T-helper 2 cell treated with Interferon-gamma antibody and Interleukin-4, amounts not matched to agents 5 μg/mL and 100 μg/mL, for 36 hours (primary cell): ENCODE measurements at regions not wholly inside any gene's neighbourhood (a gene's known extent, or its start where the extent isn't known, plus 50 kb on each side); places are given as distances from the start of the nearest gene placed in this dataset.
"Not testable (repeated sequence)": the region's sequence is repeated elsewhere in the genome, so short reads cannot be mapped to it uniquely, and the experiment has no call there.

Experiments
- DNase-seq: peaks from one replicate; pipeline ENCODE4 v3.0.0; 2021; ENCODE audit warnings: low spot score
- H3K27ac Mint-ChIP-seq: one replicate; pipeline ENCODE4 v1.8.0; 2021; ENCODE audit warnings: mild to moderate bottlenecking, mixed read lengths
- H3K27me3 Mint-ChIP-seq: one replicate; pipeline ENCODE4 v1.8.0; 2021; ENCODE audit warnings: low read depth, mixed read lengths
- H3K36me3 Mint-ChIP-seq: one replicate; pipeline ENCODE4 v1.8.0; 2021; ENCODE audit warnings: low read depth, mixed read lengths
- H3K4me1 Mint-ChIP-seq: one replicate; pipeline ENCODE4 v1.8.0; 2021; ENCODE audit warnings: low read depth, mixed read lengths
- H3K4me3 Mint-ChIP-seq: one replicate; pipeline ENCODE4 v1.8.0; 2022; ENCODE audit warnings: mild to moderate bottlenecking, moderate library complexity, mixed read lengths
- H3K9me3 Mint-ChIP-seq: one replicate; pipeline ENCODE4 v1.8.0; 2021; ENCODE audit warnings: mixed read lengths

- peaks cover 7% of the 10 kb centered on the region for H3K27me3 Mint-ChIP-seq
- H3K4me3 Mint-ChIP-seq: no peak overlapping the region
- H3K9me3 Mint-ChIP-seq: no peaks in the 10 kb centered on the region
- DNase-seq: no peak
- H3K36me3 Mint-ChIP-seq: no peaks in the 10 kb centered on the region
- H3K27ac Mint-ChIP-seq: no peak overlapping the region
- no peaks in the 10 kb centered on the region for H3K4me1 Mint-ChIP-seq
Observed at GRCh38 chr16:56029026-56029425, 153.9 kb upstream of the CES5A start.

GRCh38 chr16:56022818-56023217 is 147.6 kb upstream of the CES5A start:
- H3K36me3 Mint-ChIP-seq: no peaks in the 10 kb centered on the region
- no peaks in the 10 kb centered on the region for H3K4me1 Mint-ChIP-seq
- no peaks in the 10 kb centered on the region for H3K27me3 Mint-ChIP-seq
- no peak for DNase-seq
- no peak overlapping the region for H3K27ac Mint-ChIP-seq
- H3K4me3 Mint-ChIP-seq: no peak overlapping the region
- H3K9me3 Mint-ChIP-seq: no peaks in the 10 kb centered on the region

- Mint-ChIP-seq H3K4me3 (no peak overlapping the region), H3K27me3 (no peaks in the 10 kb centered on the region), H3K9me3 (no peaks in the 10 kb centered on the region), H3K4me1 (no peaks in the 10 kb centered on the region), H3K36me3 (no peaks in the 10 kb centered on the region), H3K27ac (no peak overlapping the region)
- DNase-seq: no peak
Observed at GRCh38 chr16:56019274-56019673, 144.1 kb upstream of the CES5A start.

- Mint-ChIP-seq H3K9me3 (no peaks in the 10 kb centered on the region), H3K4me1 (no peaks in the 10 kb centered on the region), H3K27me3 (no peaks in the 10 kb centered on the region), H3K4me3 (no peak overlapping the region), H3K27ac (no peak overlapping the region), H3K36me3 (no peaks in the 10 kb centered on the region)
- DNase-seq: peak; percentile 10
Observed at GRCh38 chr16:56013962-56014552, 138.9 kb upstream of the CES5A start.

DNA sequence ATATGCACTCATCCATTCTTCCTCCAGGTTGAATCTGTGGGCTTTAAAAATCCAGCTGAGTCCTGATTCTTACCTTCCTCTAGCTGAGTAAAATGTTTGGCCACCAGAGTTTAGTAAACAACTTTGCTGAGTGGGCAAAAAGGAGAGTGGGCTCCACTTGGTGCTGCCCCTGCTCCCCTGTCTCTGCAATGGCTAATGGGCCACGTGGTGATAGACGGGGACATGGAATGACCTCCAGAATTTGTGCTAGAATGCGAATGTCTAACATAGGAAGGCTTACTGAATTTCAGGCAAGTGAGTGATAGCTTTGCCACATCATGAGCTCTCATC is 137.3 kb upstream of the CES5A start:
- Mint-ChIP-seq H3K4me1 (no peaks in the 10 kb centered on the region), H3K4me3 (no peak overlapping the region), H3K27me3 (no peaks in the 10 kb centered on the region), H3K9me3 (no peaks in the 10 kb centered on the region), H3K27ac (no peak overlapping the region), H3K36me3 (no peaks in the 10 kb centered on the region)
- no peak for DNase-seq

GRCh38 chr16:56011808-56012481 is 136.8 kb upstream of the CES5A start:
- H3K4me1 Mint-ChIP-seq: no peaks in the 10 kb centered on the region
- H3K4me3 Mint-ChIP-seq: no peak overlapping the region
- no peaks in the 10 kb centered on the region for H3K36me3 Mint-ChIP-seq
- no peak for DNase-seq
- no peaks in the 10 kb centered on the region for H3K9me3 Mint-ChIP-seq
- no peaks in the 10 kb centered on the region for H3K27me3 Mint-ChIP-seq
- no peak overlapping the region for H3K27ac Mint-ChIP-seq

DNA sequence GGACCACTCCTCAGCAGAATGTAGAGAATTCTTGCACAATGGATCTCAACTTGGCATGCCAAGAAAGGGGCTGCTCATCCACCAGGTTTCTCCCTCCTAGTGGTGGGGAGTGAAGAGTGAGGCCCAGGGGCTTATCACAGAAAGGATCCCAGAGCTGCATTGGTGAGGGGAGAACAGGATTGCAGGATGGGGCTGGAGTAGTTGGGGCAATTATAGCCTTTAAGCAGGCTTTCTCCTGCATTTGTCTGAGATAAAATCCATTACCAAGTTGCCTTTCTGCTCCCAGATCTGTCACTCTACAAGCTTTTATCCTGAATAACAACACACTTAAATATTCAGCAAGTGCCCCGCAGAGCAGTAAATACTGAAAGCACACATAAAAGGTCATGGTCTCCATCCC is 130.8 kb upstream of the CES5A start:
- H3K27ac Mint-ChIP-seq: no peak overlapping the region
- no peaks in the 10 kb centered on the region for H3K27me3 Mint-ChIP-seq
- no peaks in the 10 kb centered on the region for H3K9me3 Mint-ChIP-seq
- DNase-seq: no peak
- no peaks in the 10 kb centered on the region for H3K4me1 Mint-ChIP-seq
- H3K36me3 Mint-ChIP-seq: no peaks in the 10 kb centered on the region
- no peak overlapping the region for H3K4me3 Mint-ChIP-seq

DNA sequence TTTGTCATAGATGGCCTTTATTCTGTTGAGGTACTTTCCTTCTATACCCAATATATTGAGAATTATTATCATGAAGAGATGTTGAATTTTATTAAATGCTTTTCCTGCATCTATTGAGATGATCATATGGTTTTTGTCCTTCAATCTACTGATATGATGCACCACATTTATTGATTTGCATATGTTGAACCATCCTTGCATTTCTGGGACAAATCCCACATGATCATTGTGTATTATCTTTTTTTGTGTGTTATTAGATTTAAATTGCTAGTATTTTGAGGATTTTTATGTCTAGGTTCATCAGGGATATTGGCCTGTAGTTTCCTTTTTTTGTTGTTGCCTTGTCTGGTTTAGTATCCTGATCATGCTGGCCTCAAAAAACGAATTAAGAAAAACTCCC is 124.5 kb upstream of the CES5A start:
- Mint-ChIP-seq H3K27me3 (no peaks in the 10 kb centered on the region), H3K4me3 (no peak overlapping the region), H3K9me3 (no peaks in the 10 kb centered on the region), H3K36me3 (no peaks in the 10 kb centered on the region), H3K4me1 (no peaks in the 10 kb centered on the region), H3K27ac (no peak overlapping the region)
- no peak for DNase-seq

- Mint-ChIP-seq H3K27ac (no peak overlapping the region), H3K4me3 (no peak overlapping the region), H3K9me3 (no peaks in the 10 kb centered on the region), H3K4me1 (no peaks in the 10 kb centered on the region), H3K27me3 (no peaks in the 10 kb centered on the region), H3K36me3 (no peaks in the 10 kb centered on the region)
- DNase-seq: no peak
Observed at GRCh38 chr16:55993088-55993487, 117.9 kb upstream of the CES5A start.

- DNase-seq: no peak
- no peak overlapping the region for H3K4me3 Mint-ChIP-seq
- H3K4me1 Mint-ChIP-seq: no peaks in the 10 kb centered on the region
- no peak overlapping the region for H3K27ac Mint-ChIP-seq
- H3K27me3 Mint-ChIP-seq: no peaks in the 10 kb centered on the region
- H3K36me3 Mint-ChIP-seq: no peaks in the 10 kb centered on the region
- H3K9me3 Mint-ChIP-seq: no peaks in the 10 kb centered on the region
Observed at GRCh38 chr16:55992551-55992950, 117.4 kb upstream of the CES5A start.

DNA sequence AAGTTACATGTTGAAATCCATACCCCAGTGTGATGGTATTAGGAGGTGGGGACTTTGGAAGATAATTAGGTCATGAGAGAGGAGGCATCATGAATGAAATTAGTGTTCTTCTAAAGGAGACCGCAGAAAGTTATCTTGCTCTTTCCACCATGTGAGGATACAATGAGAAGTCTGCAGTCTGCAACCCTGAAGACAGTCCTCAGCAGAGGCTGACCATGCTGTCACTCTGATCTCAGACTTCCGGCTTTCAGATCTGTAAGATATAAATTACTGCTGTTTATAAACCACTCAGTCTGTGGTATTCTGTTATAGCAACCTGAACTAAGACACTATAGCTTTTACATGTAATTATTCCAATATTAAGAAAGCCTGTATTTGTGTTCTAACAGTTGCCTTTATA is 116.7 kb upstream of the CES5A start:
- H3K4me3 Mint-ChIP-seq: no peak overlapping the region
- DNase-seq: no peak
- H3K27me3 Mint-ChIP-seq: no peaks in the 10 kb centered on the region
- H3K9me3 Mint-ChIP-seq: no peaks in the 10 kb centered on the region
- H3K27ac Mint-ChIP-seq: no peak overlapping the region
- no peaks in the 10 kb centered on the region for H3K4me1 Mint-ChIP-seq
- no peaks in the 10 kb centered on the region for H3K36me3 Mint-ChIP-seq

DNA sequence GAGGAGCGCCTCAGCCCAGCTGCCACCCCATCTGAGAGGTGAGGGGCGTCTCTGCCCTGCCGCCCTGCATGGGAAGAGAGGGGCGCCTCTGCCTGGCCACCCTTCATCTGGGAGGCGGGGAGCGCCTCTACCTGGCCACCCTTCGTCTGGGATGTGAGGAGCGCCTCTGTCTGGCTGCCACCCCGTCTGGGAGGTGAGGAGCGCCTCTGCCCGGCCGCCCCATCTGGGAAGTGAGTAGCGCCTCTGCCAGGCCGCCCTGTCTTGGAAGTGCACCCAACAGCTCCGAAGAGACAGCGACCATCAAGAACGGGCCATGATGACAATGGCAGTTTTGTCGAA is 114.4 kb upstream of the CES5A start:
- no peaks in the 10 kb centered on the region for H3K4me1 Mint-ChIP-seq
- no peak for DNase-seq
- H3K4me3 Mint-ChIP-seq: no peak overlapping the region
- H3K9me3 Mint-ChIP-seq: no peaks in the 10 kb centered on the region
- H3K27me3 Mint-ChIP-seq: no peaks in the 10 kb centered on the region
- H3K27ac Mint-ChIP-seq: no peak overlapping the region
- no peaks in the 10 kb centered on the region for H3K36me3 Mint-ChIP-seq

- not testable (repeated sequence) for H3K4me3 Mint-ChIP-seq, H3K4me1 Mint-ChIP-seq, H3K9me3 Mint-ChIP-seq, H3K27me3 Mint-ChIP-seq, DNase-seq, H3K27ac Mint-ChIP-seq, H3K36me3 Mint-ChIP-seq
Observed at GRCh38 chr16:55988850-55989568, 113.8 kb upstream of the CES5A start.

DNA sequence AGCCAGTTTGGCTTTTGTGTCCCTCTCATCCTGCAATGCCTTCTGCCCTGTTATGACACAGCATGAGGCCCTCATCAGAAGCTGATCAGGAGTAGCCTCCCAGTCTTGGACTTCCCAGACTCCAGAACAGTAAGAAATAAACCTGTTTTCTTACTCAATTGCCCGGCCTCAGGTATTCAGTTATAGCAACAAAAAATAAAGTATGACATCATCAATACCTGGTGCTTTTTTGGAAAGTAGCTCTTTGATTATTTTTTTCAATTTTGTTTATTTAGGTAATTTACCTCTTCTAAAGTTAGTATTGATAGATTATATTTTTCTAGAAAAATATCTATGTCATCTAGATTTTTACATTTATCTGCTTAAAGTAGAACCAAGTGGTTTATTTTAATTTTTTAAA is 112.8 kb upstream of the CES5A start:
- Mint-ChIP-seq H3K36me3 (no peaks in the 10 kb centered on the region), H3K4me1 (no peaks in the 10 kb centered on the region), H3K4me3 (no peak overlapping the region), H3K9me3 (no peaks in the 10 kb centered on the region), H3K27ac (no peak overlapping the region), H3K27me3 (peaks cover 2% of the 10 kb centered on the region)
- no peak for DNase-seq

- Mint-ChIP-seq H3K36me3 (no peaks in the 10 kb centered on the region), H3K4me3 (no peak overlapping the region), H3K27me3 (peaks cover 2% of the 10 kb centered on the region), H3K4me1 (no peaks in the 10 kb centered on the region), H3K27ac (no peak overlapping the region), H3K9me3 (no peaks in the 10 kb centered on the region)
- DNase-seq: no peak
Observed at GRCh38 chr16:55982597-55982996, 107.4 kb upstream of the CES5A start.
